ENCODE measurements at regions not wholly inside any gene's neighbourhood (a gene's known extent, or its start where the extent isn't known, plus 50 kb on each side); places are given as distances from the start of the nearest gene placed in this dataset.

GRCh38 chr4:124514588-124514987 is 197.9 kb downstream of the ANKRD50 start:
- ChIA-PET POLR2A (no interaction called here), CTCF (no interaction called here)
- no peak for DNase-seq (ENCODE audit: low read depth, low spot score)
- H3K4me3 ChIP-seq (ENCODE audit: low read depth, low read length) = no peak overlapping the region
- no peak for TF ChIP-seq CTCF (IDR thresholded peaks at IDR 0.05; ENCODE audit: insufficient read depth, low read length, missing control alignments)

- no peak overlapping the region for H3K4me3 ChIP-seq (ENCODE audit: low read depth, low read length)
- ChIA-PET CTCF (no interaction called here), POLR2A (no interaction called here)
- DNase-seq (ENCODE audit: low read depth, low spot score) = no peak
- TF ChIP-seq CTCF (IDR thresholded peaks at IDR 0.05; ENCODE audit: insufficient read depth, low read length, missing control alignments) = no peak
Measured at GRCh38 chr4:124515591-124515990, 196.9 kb downstream of the ANKRD50 start.

GRCh38 chr4:124519196-124519595 is 193.3 kb downstream of the ANKRD50 start:
- ChIA-PET POLR2A (no interaction called here), CTCF (no interaction called here)
- no peak overlapping the region for H3K4me3 ChIP-seq (ENCODE audit: low read depth, low read length)
- DNase-seq (ENCODE audit: low read depth, low spot score) = no peak
- TF ChIP-seq CTCF (IDR thresholded peaks at IDR 0.05; ENCODE audit: insufficient read depth, low read length, missing control alignments) = no peak

GRCh38 chr4:124523816-124524215 is 188.7 kb downstream of the ANKRD50 start:
- no peak overlapping the region for H3K4me3 ChIP-seq (ENCODE audit: low read depth, low read length)
- DNase-seq (ENCODE audit: low read depth, low spot score) = no peak
- no peak for TF ChIP-seq CTCF (IDR thresholded peaks at IDR 0.05; ENCODE audit: insufficient read depth, low read length, missing control alignments)
- POLR2A ChIA-PET = no interaction called here
- CTCF ChIA-PET = interaction anchor here (0.6 kb wide), 1 partner anchor 125 kb away, joined by 3 read pairs; no protein-coding TSS in a partner anchor

- TF ChIP-seq CTCF (IDR thresholded peaks at IDR 0.05; ENCODE audit: insufficient read depth, low read length, missing control alignments) = no peak
- ChIA-PET CTCF (no interaction called here), POLR2A (no interaction called here)
- H3K4me3 ChIP-seq (ENCODE audit: low read depth, low read length) = no peak overlapping the region
- no peak for DNase-seq (ENCODE audit: low read depth, low spot score)
Measured at GRCh38 chr4:124525524-124525923, 187.0 kb downstream of the ANKRD50 start.

- TF ChIP-seq CTCF (IDR thresholded peaks at IDR 0.05; ENCODE audit: insufficient read depth, low read length, missing control alignments) = no peak
- POLR2A ChIA-PET = no interaction called here
- DNase-seq (ENCODE audit: low read depth, low spot score) = no peak
- CTCF ChIA-PET = interaction anchor here (1.0 to 1.2 kb wide), 2 partner anchors 12 to 757 kb away, joined by 3 read pairs; no protein-coding TSS in a partner anchor
- H3K4me3 ChIP-seq (ENCODE audit: low read depth, low read length) = no peak overlapping the region
Measured at GRCh38 chr4:124526331-124526730, 186.2 kb downstream of the ANKRD50 start.
